CD4-positive, alpha-beta T cell treated with Interleukin-2 at 100 ng/mL for 4 hours (primary cell): ENCODE measurements at regions not wholly inside any gene's neighbourhood (a gene's known extent, or its start where the extent isn't known, plus 50 kb on each side); places are given as distances from the start of the nearest gene placed in this dataset.

Source experiments
- DNase-seq: peaks from one replicate; pipeline ENCODE4 v3.0.0-alpha.2; 2020; ENCODE audit warnings: low spot score

- no peak for DNase-seq
Observed at GRCh38 chr4:114177628-114178027, 198.2 kb upstream of the ARSJ start.

DNA sequence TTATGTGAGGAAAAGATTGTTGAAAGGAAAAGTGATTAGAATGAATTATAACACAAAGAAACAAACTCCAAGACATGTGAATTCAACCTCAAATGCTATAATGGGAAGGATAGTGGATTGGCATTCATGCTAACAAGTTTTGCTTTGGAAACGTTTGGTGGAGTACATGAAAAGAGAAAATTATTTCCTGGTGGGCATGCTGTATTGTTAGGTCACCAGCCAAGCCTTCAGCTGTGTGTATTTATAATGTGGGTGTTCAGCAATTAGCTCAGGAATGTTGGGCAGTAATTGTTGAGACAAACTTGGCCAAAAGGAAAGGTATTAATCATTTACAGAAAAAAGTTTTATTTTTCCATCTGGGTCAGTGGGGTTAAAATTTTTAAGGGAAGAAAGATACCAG, 198.9 kb upstream of the ARSJ start:
- DNase-seq = no peak

DNA sequence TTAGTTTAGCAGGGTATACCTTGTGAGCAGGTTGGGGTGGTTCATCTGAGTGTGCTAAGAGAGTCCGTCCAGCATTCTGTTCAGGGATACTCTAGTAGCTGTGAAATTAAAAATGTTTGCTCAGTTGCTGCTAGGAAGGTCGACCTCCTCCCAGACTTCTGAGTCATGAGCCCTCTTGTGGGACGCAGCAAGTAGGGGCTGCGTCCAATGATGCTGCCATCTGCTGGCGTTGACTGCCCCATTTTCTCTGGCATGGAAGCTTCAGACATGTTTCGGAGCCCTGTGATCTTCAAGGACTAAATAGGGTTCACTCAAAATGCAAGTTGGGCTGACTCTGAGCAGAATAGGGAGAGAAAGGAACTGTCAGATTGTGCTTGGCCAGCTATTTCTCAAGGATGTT, 201.0 kb upstream of the ARSJ start:
- DNase-seq = peak; percentile 13

DNA sequence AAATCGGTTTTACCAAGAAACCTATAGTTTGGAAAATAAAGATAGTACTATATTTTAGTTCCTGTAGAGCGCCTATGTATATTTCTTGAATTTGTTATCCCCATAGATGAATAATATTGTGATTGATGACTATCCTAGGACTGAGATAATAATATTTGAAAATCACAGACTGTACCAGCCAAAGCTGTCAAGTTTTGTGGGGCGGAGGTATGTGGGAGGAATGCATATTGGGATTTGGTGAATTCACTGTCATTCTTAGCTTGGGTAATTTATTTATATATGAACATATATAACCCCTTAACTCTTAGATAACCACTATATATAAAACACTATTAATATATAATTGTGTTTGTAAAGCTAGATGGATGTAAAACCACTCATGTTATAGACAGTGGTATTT, 205.5 kb upstream of the ARSJ start:
- no peak for DNase-seq

- no peak for DNase-seq
Observed at GRCh38 chr4:114187592-114187991, 208.1 kb upstream of the ARSJ start.

GRCh38 chr4:114191496-114191895, 212.0 kb upstream of the ARSJ start:
- no peak for DNase-seq

DNA sequence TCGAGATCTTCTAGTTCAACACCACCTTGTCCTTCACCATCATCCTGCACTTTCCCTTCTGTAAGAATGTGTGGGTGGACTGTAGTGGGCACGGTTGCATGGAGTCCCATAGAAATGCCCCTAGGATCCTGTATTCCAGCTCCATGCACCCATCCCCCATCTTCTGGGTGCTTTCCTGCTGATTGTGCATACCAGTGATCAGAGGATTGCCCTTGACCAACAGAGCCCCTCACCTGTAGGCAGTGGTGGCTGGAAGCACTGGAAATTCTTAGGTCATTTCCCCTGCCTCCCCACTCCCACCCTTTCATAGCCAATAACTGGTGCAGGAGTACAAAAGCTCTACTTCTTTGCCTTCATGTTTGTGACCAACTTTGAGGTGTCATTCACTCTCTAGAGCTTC, 213.4 kb upstream of the ARSJ start:
- no peak for DNase-seq

- DNase-seq = no peak
Observed at GRCh38 chr4:114193624-114194399, 214.4 kb upstream of the ARSJ start.

DNA sequence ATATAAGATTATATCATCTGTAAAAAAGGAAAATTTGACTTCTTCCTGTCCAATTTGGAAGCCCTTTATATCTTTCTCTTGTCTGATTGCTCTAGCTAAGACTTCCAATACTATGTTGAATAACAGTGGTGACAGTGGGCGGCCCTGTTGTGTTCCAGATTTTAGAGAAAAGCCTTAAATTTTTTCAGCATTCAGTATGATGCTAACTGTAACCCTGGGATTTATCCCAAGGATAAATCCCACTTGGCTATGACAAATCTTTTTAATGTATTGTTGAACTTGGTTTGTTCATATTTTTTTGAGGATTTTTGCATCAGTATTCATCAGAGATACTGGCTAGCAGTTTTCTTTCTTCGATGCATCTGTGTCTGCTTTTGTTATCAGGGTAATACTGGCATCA, 217.2 kb upstream of the ARSJ start:
- DNase-seq = no peak

GRCh38 chr4:114200026-114200425, 220.6 kb upstream of the ARSJ start:
- DNase-seq = no peak

GRCh38 chr4:114205261-114205660, 225.8 kb upstream of the ARSJ start:
- no peak for DNase-seq

- DNase-seq = no peak
Observed at GRCh38 chr4:114208574-114209151, 229.2 kb upstream of the ARSJ start.

DNA sequence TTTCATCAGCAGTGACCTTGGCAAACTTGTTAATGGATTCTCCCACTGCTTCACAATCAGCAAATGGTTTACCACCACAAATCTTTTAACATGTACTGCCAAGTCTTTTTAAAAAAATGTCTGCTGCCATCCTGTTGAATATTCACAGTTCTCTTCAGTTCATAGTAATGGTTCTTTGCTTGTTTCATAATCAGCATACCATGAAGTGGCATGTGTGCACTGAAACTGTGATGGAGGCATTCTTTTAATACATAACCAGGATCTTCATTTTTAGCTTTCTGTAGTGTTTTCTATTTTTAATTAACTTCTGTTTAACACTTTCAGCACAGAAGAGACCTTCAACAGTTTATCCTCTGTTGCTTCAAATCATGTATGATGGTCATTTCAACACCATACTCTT, 230.1 kb upstream of the ARSJ start:
- DNase-seq = no peak

DNA sequence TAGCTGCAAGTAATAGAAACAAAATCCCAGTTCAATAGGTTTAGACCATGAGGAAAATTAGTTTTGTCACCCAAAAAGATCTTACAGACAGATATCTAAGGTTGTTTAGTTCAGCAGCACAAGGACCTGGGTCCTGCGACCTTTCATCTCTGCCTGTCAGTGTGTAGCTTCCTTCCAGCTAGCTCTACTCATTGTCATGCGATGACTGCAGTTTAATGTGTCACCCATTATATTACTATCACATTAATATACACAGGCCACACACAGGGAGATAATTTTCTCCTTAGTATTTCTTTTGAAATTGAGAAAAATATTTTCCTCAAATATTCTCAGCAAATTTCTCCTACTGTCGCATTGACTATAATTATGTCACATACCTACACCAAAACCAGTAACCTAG, 232.1 kb upstream of the ARSJ start:
- no peak for DNase-seq

DNA sequence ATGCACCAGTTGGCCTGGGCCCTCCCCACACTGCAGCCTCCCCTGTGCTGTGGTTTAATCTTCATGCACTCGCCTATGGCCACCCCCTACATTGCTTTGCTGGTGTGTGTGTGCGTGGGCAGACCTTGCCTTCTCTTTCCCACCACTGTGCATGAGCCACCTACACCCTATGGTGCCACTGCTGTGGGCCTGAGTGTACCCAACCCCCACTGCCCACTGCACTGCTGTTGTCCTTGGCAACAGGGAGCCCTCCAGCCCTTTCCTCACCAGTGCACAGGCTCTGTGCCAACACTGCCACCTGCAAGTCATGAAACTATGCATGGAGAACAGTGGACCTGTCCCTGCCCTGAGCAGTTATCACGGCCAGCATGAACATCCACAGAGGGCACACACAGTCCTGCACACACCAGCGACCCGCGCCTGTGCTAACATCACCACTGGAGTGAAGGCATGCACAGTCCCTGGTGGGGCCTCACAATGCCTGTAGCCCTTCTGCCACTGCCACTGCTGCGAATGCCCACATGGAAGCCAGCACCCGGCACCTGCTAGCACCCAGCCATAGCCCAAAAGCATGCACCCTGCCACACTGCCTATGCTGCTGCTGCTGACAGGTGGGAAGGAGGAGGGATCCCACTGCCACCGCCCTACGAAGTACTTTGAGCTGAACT, 237.8 kb upstream of the ARSJ start:
- no peak for DNase-seq

DNA sequence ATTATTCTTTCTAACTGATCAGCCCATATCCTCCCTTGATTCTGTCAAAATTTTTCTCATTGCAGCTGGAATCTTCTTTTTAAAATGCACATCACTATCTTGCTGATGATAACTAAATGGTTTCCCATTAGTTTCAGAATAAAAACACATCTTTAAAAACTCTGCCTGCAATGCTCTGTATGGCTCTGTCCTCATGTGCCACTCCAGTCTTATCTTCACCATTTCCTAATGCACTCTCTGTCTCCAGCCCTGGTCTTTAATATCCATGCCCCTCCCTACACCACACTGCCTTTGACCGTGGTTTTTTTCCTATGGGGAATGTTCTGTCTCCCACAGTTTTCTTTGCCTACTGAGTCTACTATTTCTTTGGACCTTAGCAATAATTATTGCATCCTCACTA, 244.1 kb upstream of the ARSJ start:
- no peak for DNase-seq

DNA sequence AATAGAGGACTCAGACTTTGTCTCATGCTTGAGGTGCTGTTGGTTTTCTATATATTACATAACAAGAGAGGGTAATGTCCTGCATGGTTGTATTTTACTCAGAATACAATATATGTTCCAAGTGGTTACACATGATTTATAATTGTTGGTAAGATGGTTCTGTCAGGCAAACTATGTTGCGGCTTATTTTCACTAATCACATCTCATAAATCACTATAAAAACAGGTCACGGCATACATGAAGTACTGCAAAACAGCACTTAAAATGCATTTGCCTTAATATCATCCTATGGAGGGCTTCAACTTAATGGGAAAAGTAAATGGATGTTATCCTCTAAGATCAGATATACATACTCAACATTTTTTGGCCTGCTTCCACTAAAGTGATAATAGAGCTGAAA, 246.0 kb upstream of the ARSJ start:
- no peak for DNase-seq

- no peak for DNase-seq
Observed at GRCh38 chr4:114226179-114226578, 246.7 kb upstream of the ARSJ start.

- no peak for DNase-seq
Observed at GRCh38 chr4:114226968-114227760, 247.7 kb upstream of the ARSJ start.

GRCh38 chr4:114229706-114230105, 250.3 kb upstream of the ARSJ start:
- no peak for DNase-seq

GRCh38 chr4:114236171-114236769, 256.8 kb upstream of the ARSJ start:
- DNase-seq = no peak

DNA sequence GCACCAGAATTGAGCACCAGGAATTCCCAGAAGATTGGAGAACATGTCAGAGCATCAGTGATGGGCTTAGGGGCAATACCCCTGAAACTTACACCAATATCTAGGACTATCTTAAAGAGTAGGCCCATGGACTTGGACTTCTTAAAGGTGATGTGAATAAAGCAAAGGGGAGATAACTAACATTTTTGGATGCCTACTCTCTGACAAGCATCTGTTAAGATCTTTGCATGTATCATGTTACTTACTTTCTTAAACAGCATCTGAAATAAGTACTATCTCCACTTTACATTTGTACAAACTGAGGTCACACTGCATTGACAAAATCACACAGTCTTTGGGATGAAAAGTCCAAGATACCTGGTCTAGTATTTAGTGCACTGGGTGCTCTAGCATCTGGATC, 258.6 kb upstream of the ARSJ start:
- no peak for DNase-seq
